NCI-H1092 treated with DMSO at 0.1 percent for 48 hours (cell line): ENCODE measurements at regions not wholly inside any gene's neighbourhood (a gene's known extent, or its start where the extent isn't known, plus 50 kb on each side); places are given as distances from the start of the nearest gene placed in this dataset.

ENCODE experiments used
- DNase-seq: peaks from one replicate; lab custom pipeline; 2025; lab: John Stamatoyannopoulos, UW

DNA sequence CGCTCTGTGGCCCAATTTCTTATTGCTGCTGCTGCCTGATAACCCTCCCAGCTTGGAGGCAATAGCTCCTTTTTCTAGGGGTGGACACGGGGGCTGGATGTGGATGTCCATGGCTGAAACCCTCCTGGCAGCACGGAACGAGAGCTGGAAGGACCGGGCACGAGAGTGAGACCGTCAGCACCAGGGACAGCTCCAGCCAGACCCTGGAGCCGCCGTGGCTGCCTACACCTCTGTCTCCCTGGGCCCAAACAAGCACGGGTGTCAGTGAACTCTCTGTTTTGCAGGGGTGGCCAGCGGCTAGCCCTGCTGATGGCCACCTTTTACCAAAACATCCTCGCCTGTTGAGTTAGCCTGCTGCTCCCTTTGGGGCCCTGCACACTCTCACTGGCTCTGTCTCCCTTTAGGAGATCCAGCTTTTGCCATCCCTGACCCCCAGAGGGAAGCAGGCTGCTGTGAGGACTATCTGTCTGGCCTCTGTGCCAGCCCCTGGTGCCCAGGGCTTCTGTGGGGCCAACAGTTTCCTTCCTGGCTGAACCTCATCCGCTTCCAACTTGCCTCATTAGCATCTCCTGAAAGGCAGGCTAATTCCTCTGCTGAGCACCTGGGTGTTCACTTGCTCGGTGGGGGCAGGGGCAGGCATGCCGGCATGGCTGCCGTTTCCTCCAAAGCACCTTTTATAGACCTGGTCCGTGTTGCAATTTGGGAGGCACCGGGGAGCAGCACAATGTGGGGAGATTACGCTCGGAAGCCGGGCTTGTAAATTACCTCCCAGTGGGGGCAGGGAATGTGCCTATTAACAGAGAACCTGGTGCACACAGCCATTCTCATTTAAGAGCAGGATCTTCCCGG, 118.1 kb downstream of the ENGASE start:
- no peak for DNase-seq

DNA sequence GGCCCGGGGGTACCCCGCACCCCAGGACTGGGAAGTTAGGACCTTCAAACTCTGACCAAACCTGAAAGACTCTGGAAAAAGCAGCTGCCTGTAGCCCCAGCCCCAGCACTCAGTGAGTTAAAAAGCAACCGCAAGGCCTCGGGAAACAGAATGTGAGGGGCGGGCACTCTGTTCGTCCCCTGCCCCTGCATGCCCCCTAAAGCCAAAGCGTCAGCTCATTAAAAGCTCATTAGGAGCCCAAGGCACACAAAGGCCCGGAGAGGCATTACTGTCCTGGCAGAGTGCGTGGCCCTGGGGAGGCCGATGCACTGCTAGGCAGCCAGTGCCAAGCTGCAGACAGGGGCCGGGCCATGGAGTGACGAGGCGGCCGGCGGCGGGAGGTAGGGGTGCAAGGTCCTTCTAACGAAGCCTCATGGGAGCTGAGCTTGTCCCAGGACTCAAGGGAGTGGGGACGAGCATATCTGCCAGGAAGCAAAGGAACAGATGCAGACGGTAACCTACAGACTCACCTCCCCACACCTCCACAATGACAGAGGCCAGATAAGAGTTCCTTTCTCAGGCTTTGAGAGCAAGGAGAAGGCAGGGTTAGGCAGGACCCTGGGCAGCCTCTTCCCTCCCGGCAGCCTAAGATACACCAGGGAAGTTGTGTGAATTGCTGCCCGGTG, 116.8 kb downstream of the ENGASE start:
- DNase-seq = no peak

DNA sequence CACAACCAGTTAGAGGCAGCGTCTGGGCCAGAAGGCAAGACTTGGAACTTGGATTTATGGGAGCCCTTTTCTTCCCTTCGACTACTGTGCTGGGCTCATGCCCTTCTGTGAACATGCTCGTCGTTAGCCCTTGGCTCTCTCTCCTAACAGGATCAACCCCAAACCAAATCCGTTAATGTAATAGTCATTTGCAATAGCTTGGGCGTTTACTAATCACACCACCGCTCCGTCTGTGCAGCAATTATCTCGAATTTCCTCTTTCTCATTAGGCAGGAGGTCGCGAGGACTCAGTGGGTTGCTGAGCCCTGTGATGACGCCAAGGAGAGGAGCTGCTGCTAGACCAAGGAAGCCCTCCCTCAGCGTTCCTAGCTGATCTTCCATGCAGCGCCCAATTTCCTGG, 114.7 kb downstream of the ENGASE start:
- DNase-seq = no peak

DNA sequence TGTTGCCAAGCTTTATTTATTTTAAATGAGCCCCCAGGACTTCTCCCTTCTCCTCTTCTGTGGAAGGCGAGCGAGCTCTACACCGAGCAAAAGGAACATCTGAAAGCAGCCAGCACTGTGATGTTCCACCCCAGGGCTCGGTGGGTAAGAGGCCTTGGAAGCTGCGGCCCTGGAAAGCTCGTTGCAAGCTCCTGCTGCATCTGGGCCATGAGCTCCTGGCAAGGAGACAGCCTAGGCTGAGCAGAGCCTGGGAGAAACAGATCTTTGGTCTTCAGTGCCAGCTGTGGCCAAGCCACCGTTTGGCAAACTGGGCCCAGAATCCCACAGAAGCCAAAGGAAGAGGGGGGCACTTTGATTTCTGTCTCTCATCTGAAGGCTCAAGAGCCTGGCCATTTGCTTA, 114.1 kb downstream of the ENGASE start:
- no peak for DNase-seq

DNA sequence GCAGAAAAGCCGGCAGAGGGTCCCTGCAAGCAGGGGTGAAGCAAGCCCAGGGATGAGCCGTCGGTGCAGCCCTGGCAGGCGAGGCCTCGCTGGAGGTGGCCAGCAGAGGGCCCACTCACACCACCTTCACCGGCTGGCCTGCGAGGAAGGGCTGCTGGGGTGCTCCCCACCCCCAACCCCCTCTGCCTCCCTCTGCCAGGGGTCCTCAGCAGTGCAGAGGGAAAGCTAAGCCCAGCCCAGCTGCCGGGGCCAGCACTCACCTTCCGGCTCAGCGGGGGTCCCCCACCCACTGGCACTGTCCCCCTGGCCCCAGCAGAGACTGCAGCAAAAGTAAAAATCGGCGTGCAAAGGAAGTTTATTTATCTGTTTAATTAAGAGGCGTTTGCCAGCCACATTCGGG, 113.4 kb downstream of the ENGASE start:
- DNase-seq = peak; percentile 8

DNA sequence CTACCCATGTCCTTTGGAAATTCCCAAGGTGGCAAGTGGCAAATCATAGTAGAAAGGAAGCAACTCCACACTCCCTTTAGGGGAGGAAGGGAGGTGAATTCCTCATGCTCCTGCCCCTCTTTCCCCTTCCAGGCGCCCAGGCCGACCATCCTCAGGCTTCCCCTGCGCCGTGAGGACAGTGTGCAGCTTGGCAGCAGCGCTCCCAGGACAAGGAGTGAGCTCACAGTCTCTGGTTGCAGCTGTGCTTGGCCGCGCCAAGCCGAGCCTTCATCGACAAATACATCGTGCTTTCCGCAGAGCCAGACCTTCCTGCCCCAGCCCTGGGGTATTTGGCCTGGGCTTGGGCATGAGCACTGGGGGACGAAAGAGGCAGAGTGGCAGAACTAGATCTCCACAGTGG, 112.6 kb downstream of the ENGASE start:
- DNase-seq = no peak

DNA sequence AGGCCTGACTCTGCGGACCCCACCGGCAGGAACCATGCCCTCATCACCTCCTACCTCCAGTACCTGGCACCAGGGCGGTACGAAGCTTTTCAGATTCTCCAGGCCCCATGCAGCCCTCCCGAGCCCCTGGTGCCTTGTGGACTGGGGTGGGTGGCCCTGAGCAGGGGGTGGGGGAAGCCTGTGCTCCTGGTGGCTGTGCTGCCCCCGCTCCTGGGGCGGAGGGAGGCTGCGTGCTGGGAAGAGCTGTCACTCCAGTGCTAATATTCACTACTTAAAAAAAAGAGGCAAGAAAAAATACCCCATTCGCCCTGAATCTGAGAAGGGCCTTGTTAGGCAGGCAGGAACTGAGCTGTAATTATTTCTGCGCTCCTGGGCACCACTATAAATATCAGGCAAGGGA, 111.8 kb downstream of the ENGASE start:
- no peak for DNase-seq

DNA sequence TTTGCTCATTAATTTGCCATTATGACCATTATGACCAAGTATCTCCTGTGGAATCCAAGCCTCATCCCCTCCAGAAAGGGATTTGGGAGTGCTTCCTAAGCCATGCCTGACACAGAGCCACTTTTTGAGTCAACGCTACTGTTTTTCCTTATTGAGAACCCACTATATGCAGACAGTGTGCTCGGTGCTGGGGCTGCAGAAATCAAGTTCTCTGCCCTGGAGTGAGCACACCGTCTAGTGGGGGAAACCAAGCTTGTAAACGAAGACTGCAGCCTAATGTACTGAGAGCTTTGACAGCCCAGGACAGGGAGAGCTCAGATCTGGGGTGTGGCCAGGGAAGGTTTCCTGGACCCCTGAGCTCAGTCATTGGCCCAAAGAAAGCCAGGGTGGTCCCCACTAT, 111.0 kb downstream of the ENGASE start:
- no peak for DNase-seq

DNA sequence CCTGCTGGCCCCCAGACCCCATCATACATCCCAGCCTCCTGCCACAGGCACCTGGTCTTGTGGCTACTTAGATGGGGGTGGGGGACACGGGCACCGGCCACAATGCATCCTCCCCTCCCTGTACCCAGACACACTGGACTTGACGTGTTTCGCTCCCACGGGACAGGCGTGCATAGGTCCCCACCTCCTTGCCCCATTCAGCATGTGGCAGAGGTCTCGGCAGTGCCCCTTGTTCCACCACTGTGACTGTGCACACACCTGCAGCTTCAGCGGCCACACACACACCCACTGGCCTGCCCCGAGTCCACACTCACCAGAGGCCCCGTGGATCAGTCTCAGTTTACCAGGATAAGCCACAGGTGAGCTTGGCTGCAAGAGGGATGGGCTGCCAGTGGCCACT, 109.6 kb downstream of the ENGASE start:
- no peak for DNase-seq

DNA sequence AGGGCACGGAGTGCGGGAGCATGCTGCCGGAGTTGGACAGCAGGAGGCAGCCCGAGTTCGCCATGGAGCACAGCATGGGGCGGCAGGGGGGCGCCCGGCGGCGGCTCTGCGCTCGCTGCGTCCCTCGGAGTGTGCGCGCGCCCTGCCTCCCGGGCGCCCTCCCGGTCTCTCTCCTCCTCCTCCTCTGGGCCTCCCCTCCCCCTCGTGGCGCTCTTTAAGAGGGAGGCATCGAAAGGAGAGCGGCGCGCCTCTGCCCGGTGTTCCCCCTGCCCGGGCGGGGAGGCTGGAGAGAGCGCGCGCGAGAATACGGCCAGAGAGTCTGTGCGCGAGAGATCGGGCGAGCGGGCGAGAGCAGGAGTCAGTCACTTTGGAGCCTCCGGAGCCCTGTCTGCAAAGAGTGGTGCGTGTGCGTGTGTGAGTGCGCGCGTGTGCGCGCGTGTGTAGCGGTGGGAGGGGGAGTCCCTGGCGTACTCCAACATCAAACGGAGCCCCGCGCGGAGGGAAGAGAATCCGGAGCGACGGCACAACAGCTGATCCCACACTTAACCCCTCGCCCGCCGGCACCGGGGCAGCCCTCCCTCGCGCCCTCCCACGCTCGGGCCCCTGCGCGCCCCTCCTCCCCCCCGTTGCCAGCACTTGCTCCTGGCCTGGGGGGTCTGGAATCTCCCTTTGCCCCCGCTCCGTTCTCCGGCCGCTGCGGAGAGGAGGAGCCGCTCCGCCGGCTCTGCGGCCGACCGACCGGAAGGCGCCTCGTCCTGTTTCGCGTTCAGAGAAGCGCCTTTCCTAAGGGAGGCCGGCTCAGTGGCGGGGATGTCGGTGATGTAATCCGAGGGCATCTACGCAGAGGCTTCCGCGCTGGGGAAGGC, 108.9 kb downstream of the ENGASE start:
- DNase-seq = peak; percentile 25

DNA sequence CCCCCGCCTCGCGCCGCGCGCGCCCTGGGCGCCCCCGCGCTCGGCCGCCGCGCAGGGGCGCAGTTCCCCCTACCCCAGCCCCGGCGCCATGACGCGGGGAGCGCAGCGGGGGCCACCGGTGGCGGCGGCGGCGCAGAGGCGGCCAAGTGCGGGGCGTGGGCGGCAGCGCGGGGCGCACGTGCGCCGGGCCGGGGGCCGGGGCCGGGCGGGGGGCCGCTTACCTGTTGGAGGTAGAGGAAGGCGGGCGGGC, 108.3 kb downstream of the ENGASE start:
- no peak for DNase-seq

DNA sequence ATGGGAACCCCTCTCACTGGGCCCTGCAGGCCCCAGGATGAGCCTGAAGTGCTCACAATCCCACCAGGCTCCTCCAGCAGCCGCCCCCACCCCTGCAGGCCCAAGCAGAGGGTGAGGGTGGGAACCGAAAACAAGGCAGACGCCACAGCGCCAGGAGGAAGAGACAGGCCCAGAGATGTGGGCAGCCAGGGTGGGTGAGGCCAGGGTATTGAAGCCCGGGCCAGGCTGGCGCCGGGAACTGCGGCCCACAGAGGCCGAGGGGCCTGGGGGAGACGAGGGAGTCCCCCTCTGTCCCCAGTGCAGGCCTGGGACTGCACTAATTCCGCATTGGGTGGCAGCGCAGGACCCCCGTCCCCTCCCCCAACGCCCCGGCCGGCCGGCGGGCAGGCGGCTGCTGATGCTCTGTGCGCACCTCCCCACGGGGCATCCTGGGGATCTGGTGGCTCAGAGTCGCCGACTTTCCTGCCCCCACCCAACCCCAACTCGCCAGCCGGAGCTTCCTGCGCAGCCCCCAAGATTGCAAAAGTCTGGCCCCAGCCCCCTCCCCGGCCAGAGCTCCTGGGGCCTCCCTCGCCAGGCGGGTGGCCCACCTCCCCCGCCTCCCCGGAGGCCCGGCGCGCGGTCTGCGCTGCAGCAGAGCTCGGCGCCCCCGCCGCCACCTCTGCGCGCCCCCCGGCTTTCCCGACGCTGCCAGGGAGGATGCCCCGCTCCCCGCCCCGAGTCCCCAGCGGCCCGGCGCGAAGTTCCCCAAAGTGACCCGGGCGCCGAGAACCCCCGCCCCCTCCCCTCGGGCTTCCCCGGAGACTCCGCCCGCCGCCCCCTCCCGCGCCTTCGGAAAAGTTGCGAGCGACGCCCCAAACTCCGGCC, 107.8 kb downstream of the ENGASE start:
- no peak for DNase-seq

DNA sequence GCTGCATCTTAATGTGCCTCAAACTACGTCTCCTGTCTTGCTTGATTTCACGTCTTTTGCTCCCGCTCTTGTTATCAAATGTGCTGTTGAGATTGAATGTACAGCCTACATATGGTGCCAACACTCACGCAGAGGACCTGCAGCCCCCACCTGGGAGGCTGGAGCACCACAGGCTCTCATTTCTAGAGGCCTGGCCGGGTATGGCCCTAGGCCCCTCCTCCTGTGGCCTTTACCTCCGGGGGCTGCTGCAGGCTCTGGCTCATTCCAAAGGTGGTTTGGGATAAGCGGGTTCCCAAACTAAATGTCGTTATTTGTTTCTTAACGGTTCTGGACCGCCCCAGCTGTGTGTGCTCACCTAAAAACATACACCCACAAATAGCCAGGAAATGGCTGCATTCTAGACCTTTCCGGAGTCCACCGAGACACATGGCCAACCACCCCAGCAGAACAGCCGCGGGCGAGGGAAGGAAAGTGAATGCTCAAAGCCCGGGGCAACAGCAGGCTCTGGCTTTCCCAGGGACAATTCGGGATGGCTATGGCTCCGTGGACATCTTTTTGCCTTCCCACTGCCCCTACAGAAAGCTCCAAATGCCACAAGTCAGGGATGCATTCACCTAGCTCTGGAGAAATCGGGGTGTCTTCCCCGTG, 105.9 kb downstream of the ENGASE start:
- no peak for DNase-seq

DNA sequence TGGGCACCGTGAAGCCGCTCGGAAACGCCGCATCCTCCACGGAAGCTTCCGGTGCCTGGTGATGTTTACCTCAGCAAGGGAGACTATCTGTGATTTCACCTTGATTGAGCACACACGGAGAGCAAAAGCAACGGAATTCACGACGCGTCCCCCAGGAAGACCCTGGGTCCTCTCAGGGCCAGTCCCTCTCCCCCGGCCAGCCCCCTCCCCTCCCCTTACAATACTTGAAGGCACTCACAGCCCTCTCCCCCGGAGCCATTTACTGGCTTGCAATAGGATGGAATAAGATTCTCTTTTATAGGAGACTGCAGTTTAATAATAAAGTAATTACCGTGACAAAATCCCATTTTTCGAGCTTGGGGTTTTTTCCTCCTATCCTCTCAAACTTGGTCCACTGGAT, 104.7 kb downstream of the ENGASE start:
- no peak for DNase-seq

DNA sequence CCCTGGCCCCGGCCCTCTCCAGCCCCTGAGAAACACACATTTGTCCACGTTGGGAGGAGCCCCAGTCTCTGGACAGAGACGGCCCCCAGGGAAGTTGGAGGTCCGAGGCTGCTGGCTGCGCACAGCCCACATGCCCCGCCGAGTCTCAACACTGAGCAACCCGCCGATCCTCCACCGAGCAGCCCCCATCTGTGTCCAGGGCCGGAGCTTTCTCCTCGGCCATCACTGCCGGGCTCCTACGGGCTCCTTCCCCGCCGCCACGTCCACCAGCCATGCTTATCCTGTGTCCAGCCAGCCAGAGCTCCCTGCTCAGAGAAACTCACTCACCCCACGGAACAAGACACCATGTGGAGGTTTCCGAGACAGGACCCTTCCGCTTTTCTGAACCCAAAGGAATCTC, 103.3 kb downstream of the ENGASE start:
- no peak for DNase-seq

DNA sequence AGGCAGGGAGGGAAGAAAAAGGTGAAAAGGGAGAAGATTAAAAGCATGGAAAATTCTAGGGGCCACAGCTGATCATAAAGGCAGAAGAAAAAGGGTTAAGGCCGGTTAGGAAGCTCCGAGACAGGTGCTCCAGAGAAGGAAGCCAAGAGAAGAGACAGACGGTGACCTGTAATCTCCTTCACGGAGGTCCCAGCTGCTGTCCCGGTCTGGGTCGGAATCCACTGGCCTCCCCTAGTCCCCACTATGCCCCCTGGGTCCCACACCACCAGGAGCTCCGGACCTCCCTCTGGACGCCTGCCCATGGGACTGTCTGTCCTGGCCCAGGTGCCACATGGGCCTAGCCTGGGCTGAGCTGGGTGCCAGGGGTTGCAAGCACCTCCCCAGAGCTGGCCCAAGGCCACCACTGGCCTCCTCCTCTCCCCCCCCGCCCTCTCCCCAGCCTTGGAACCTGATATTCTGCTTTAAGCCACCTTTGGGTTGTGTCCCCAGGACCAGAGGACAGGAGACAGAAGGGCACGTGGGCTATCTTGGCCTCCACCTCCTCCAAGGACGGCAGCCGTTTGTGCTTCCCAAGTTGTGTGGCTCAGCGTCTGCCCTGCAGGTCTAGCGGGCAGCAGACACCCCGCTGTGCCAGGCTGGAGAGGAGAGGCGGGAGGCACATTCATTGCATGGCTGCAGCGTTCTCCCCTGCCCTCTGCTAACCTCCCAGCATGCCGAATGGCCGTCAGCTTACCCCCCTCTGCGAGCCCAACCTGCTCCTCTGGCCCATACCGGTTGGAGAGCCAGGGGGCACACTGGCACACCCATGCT, 102.4 kb downstream of the ENGASE start:
- DNase-seq = no peak

DNA sequence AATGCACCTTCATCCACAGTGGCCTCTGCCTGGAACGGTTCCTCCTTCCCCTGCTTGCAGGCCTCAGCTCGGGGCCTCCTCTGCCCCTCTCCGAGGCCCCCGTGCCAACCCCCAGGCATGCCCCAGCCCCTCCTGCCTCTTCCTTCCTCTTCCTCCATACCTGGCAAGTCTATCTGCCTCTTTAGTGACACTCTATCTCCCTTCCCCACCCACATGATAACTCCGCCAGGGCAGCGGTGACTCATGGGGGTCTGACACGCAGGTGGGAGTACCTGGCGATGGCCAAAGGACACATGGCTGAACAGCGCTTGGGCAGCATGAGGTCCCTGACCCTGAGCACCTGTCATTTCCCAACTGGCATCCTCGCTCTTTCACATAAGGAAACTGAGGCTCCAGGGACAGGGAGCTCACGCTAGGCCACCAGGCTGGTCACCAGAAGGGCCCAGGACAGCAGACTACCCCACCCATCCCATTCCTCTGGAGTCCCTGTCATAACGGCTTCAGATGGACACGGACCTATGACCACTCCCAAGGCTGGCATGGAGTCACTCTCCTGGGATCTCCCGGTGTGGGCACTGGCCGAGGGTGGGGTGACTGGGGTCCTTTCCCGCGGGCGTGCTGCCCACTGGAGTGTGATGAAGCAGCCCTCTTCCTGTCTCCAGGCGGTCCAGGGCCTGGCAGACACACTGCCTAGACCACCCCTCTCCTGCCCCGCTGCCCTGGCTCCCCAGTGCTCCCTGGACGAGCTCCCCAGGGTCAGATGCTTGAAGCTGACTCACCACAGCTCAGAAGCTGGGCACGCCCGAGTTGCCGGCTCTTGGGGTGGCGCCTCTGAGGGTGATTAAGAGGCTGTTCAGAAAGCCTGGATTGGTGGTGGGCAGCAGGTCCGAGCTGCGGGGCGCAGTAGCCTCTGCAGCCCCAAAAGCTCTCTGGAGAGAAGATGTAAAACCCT, 100.6 kb downstream of the ENGASE start:
- no peak for DNase-seq

DNA sequence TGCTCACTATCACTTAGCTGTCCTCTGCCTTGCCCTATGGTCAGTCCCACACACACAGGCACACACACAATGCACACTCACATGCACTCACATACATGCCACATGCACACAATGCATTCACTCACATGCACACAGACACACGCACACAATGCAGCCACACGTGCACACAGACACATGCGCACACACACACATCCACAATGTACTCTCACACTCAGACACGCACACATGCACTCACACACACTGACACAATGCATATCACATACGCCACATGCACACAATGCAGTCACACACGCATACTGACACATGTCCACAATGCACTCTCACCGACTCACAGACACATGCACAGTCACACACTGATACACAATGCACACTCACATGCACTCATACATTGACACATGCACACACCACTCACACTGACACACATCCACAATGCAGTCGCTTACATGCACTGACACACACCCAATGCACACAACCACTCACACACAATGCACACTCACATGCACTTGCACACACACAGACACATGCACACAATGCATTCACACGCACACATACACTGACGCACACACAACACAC, 99.7 kb downstream of the ENGASE start:
- no peak for DNase-seq

DNA sequence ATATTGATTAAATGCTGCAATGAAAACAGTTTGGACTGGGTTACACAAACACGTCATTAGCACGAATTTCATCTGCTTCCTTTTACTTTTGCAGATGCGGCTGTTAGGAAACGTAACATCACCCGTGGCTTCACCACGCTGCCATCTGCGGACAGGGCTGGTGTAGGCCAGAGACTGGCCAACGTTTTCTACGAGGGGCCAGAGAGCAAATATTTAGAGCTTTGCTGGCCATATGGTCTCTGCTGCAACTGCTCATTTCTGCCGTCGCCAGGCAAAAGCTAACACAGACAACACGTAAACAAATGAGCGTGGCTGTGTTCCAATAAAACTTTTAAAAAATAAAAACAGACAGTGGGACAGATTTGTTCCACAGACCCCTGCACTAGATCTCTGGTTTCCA, 96.6 kb downstream of the ENGASE start:
- DNase-seq = no peak
